Posterior vena cava (tissue), 2 donors: ENCODE measurements at regions not wholly inside any gene's neighbourhood (a gene's known extent, or its start where the extent isn't known, plus 50 kb on each side); places are given as distances from the start of the nearest gene placed in this dataset.
"Not testable (repeated sequence)": the region's sequence is repeated elsewhere in the genome, so short reads cannot be mapped to it uniquely, and the experiment has no call there.

Experiments used
- DNase-seq: peaks from one replicate; pipeline ENCODE4 v3.0.0-alpha.2; 2020; ENCODE audit warnings: low spot score
- intact Hi-C, 2 donors: fragments of 100-400 bp; cut with DNase I; formaldehyde crosslinking; loops; one replicate each; pipeline versions ENCODE4 v1.14.1 to v1.14.2; 2022 to 2023
- donor health status: DM: yes; HTN: yes; CAD: no.
- donor health status: DM: yes; HTN: yes; CAD: no.

- intact Hi-C loops: no loop called here
- no peak for DNase-seq
Observed at GRCh38 chr12:91681751-91682150, 463.9 kb downstream of the BTG1 start.

GRCh38 chr12:91680864-91681263 is 464.8 kb downstream of the BTG1 start:
- no peak for DNase-seq
- intact Hi-C loops: no loop called here

- no peak for DNase-seq
- intact Hi-C loops: no loop called here
Observed at GRCh38 chr12:91677556-91677955, 468.1 kb downstream of the BTG1 start.

- DNase-seq: no peak
- intact Hi-C loops: no loop called here
Observed at GRCh38 chr12:91675401-91675800, 470.2 kb downstream of the BTG1 start.

GRCh38 chr12:91672130-91672529 is 473.5 kb downstream of the BTG1 start:
- intact Hi-C loops: no loop called here

GRCh38 chr12:91667694-91668093 is 478.0 kb downstream of the BTG1 start:
- intact Hi-C loops: no loop called here

More at GRCh38 chr12:91672130-91672529, 473.5 kb downstream of the BTG1 start:
- DNase-seq: no peak

GRCh38 chr12:91663744-91664143 is 481.1 kb upstream of the DCN start:
- DNase-seq: no peak
- intact Hi-C loops: no loop called here

More at GRCh38 chr12:91667694-91668093, 478.0 kb downstream of the BTG1 start:
- DNase-seq: no peak

GRCh38 chr12:91663310-91663709 is 480.7 kb upstream of the DCN start:
- intact Hi-C loops: no loop called here

GRCh38 chr12:91662021-91662420 is 479.4 kb upstream of the DCN start:
- no peak for DNase-seq
- intact Hi-C loops: no loop called here

More at GRCh38 chr12:91663310-91663709, 480.7 kb upstream of the DCN start:
- DNase-seq: no peak

- intact Hi-C loops: no loop called here
- DNase-seq: no peak
Observed at GRCh38 chr12:91657032-91657431, 474.4 kb upstream of the DCN start.

GRCh38 chr12:91655966-91656365 is 473.3 kb upstream of the DCN start:
- DNase-seq: no peak
- intact Hi-C loops: no loop called here

GRCh38 chr12:91654087-91654486 is 471.5 kb upstream of the DCN start:
- intact Hi-C loops: no loop called here

GRCh38 chr12:91651728-91652127 is 469.1 kb upstream of the DCN start:
- DNase-seq: no peak
- intact Hi-C loops: no loop called here

More at GRCh38 chr12:91654087-91654486, 471.5 kb upstream of the DCN start:
- no peak for DNase-seq

GRCh38 chr12:91643763-91644162 is 461.1 kb upstream of the DCN start:
- DNase-seq: no peak
- intact Hi-C loops: no loop called here

- no peak for DNase-seq
- intact Hi-C loops: no loop called here
Observed at GRCh38 chr12:91640021-91640420, 457.4 kb upstream of the DCN start.

- no peak for DNase-seq
- intact Hi-C loops: no loop called here
Observed at GRCh38 chr12:91639327-91639726, 456.7 kb upstream of the DCN start.

- DNase-seq: no peak
- intact Hi-C loops: no loop called here
Observed at GRCh38 chr12:91637789-91638624, 455.4 kb upstream of the DCN start.

GRCh38 chr12:91636721-91637120 is 454.1 kb upstream of the DCN start:
- intact Hi-C loops: no loop called here

GRCh38 chr12:91634386-91634713 is 451.7 kb upstream of the DCN start:
- intact Hi-C loops, DNase-seq: not testable (repeated sequence)

More at GRCh38 chr12:91636721-91637120, 454.1 kb upstream of the DCN start:
- no peak for DNase-seq

- intact Hi-C loops: no loop called here
- peak; percentile 78 for DNase-seq
Observed at GRCh38 chr12:91633734-91634357, 451.2 kb upstream of the DCN start.

GRCh38 chr12:91633206-91633605 is 450.6 kb upstream of the DCN start:
- DNase-seq: no peak
- intact Hi-C loops: no loop called here
